Suprapubic skin (tissue), 3 donors: ENCODE measurements at regions not wholly inside any gene's neighbourhood (a gene's known extent, or its start where the extent isn't known, plus 50 kb on each side); places are given as distances from the start of the nearest gene placed in this dataset.

Experiments used
- CTCF ChIP-seq, 2 donors: fragments of 200-600 bp in 1 of 2; fragments of 450-650 bp in 1 of 2; sonication (generic) in 1 of 2; IDR thresholded peaks; one replicate each; pipeline ENCODE4 v1.5.1; 2016 to 2019; ENCODE audit warnings: antibody characterized with exemption in 2 of 2, mild to moderate bottlenecking in 1 of 2, moderate library complexity in 1 of 2
- EP300 ChIP-seq: sonication (generic); formaldehyde crosslinking; IDR thresholded peaks from one replicate; pipeline ENCODE4 v1.6.1; 2017; ENCODE audit warnings: antibody characterized with exemption
- POLR2A ChIP-seq, 2 donors: fragments of 450-650 bp; IDR thresholded peaks; one replicate each; pipeline ENCODE4 v1.6.1; 2017; ENCODE audit warnings: antibody characterized with exemption in 2 of 2, mild to moderate bottlenecking in 2 of 2, moderate library complexity in 2 of 2

GRCh38 chrX:95484781-95485180 is 1199.9 kb upstream of the DIAPH2 start:
- TF ChIP-seq POLR2A (IDR thresholded peaks at IDR 0.05) (no peak), CTCF (IDR thresholded peaks at IDR 0.05) (no peak), EP300 (no peak)
